ENCODE measurements at regions not wholly inside any gene's neighbourhood (a gene's known extent, or its start where the extent isn't known, plus 50 kb on each side); places are given as distances from the start of the nearest gene placed in this dataset.
"Not testable (repeated sequence)": the region's sequence is repeated elsewhere in the genome, so short reads cannot be mapped to it uniquely, and the experiment has no call there.

DNA sequence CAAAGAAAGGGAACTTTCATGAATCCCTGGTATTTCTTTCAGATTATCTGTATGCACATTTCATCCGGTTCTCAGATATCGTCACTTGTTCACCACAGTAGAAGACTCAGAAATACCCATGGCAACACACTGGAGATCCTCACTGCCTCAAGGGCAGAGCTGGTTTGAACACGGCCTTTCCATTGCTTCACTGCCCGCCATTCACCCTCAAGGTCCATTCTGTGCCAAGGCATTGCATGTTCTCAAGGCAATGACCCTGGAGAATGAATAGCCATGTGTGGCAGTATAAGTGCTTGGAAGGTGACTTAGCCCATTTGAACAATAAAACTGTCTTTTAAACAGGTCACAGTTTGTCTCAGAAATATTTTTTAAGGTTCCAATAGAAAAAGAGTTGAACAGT is 606.5 kb downstream of the IPMK start:
- Histone ChIP-seq H3K36me3 (ENCODE audit: control insufficient read depth, insufficient read depth, low read length) (no peaks in the 10 kb centered on the region), H3K27ac (ENCODE audit: low read depth, low read length) (no peak overlapping the region), H3K27me3 (ENCODE audit: control insufficient read depth, insufficient read depth, low read length) (no peaks in the 10 kb centered on the region), H3K9ac (ENCODE audit: low read length) (no peak overlapping the region), H3K4me1 (ENCODE audit: control insufficient read depth, insufficient read depth, low read length) (no peaks in the 10 kb centered on the region), H3K4me3 (ENCODE audit: low read length) (no peak overlapping the region)

DNA sequence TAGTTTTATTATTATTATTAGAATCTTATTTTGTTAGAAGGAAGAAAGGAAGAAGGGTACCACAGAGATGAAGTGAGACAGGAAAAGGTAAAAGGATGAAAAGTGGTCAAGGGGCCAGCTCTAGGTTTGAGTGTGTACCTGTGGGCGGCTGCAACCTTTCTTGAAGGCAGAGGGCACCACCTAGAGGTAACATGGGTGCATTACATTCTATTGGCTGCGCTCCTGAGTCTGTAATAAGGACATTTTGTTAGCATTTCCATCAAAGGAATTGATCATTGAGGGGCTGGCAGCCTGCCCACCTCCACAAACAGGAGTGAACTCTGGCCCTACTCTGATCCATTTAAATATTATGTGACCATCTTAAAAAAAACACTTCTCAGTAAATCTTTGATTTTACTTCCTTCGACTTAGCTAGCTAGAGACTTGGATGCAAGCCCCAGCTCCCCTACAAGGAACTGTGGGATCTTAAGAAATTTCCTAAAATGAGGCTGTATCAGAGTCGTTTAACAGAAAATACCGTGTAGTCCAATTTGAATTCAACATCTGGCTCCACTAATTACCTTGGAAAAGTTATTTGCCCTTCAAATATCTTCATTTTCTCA is 610.4 kb downstream of the IPMK start:
- H3K9ac ChIP-seq (ENCODE audit: low read length), result no peak overlapping the region
- no peaks in the 10 kb centered on the region for H3K36me3 ChIP-seq (ENCODE audit: control insufficient read depth, insufficient read depth, low read length)
- no peak overlapping the region for H3K27ac ChIP-seq (ENCODE audit: low read depth, low read length)
- no peaks in the 10 kb centered on the region for H3K4me1 ChIP-seq (ENCODE audit: control insufficient read depth, insufficient read depth, low read length)
- H3K27me3 ChIP-seq (ENCODE audit: control insufficient read depth, insufficient read depth, low read length), result no peaks in the 10 kb centered on the region
- no peak overlapping the region for H3K4me3 ChIP-seq (ENCODE audit: low read length)

DNA sequence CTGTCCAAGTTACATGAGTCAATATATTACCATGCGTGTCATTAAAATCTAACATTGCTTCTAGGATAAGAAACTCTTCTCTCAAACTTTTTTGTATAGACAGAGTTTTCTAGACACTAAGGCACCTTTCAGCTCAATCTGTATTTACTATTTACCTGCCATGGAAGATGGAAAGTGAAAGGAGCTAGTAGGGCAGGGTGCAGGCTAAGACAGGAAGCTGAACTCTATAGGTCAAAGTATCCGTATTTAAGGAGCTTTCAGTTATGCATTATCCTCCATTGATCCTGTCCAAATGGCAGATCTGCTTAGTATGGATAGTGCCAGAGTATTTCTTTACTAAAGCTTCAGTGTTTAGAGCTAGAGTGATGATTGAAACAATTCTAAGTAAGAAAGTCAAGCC is 612.8 kb downstream of the IPMK start:
- Histone ChIP-seq H3K27ac (ENCODE audit: low read depth, low read length) (no peak overlapping the region), H3K27me3 (ENCODE audit: control insufficient read depth, insufficient read depth, low read length) (no peaks in the 10 kb centered on the region), H3K4me3 (ENCODE audit: low read length) (no peak overlapping the region), H3K36me3 (ENCODE audit: control insufficient read depth, insufficient read depth, low read length) (no peaks in the 10 kb centered on the region), H3K9ac (ENCODE audit: low read length) (no peak overlapping the region), H3K4me1 (ENCODE audit: control insufficient read depth, insufficient read depth, low read length) (no peaks in the 10 kb centered on the region)

DNA sequence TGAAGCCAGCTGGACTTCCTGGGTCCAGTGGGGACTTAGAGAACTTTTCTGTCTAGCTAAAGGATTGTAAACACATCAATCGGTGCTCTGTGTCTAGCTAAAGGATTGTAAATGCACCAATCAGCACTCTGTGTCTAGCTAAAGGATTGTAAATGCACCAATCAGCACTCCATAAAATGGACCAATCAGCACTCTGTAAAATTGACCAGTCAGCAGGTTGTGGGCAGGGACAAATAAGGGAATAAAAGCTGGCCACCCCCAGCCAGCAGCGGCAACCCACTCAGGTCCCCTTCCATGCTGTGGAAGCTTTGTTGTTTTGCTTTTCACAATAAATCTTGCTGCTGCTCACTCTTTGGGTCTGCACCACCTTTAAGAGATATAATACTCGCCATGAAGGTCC is 622.6 kb downstream of the IPMK start:
- not testable (repeated sequence) for H3K27ac ChIP-seq (ENCODE audit: low read depth, low read length); H3K9ac ChIP-seq (ENCODE audit: low read length); H3K4me1 ChIP-seq (ENCODE audit: control insufficient read depth, insufficient read depth, low read length); H3K27me3 ChIP-seq (ENCODE audit: control insufficient read depth, insufficient read depth, low read length); H3K36me3 ChIP-seq (ENCODE audit: control insufficient read depth, insufficient read depth, low read length); H3K4me3 ChIP-seq (ENCODE audit: low read length)

DNA sequence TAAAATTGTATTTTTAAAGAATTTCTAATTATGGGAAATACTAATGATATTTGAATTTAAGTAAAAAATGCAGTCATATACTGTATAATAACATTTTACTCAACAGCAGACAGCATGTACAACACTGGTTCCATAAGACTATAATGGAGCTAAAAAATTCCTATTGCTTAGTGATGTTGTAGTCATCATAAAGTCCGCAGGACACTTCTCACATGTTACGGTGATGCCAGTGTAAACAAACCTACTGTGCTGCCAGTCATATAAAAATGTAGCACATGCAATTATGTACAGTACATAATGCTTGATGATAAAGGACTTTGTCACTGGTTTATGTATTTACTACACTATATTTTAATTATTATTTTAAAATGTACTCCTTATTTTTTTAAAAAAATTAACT is 629.3 kb downstream of the IPMK start:
- Histone ChIP-seq H3K4me3 (ENCODE audit: low read length) (no peak overlapping the region), H3K27ac (ENCODE audit: low read depth, low read length) (no peak overlapping the region), H3K9ac (ENCODE audit: low read length) (no peak overlapping the region), H3K27me3 (ENCODE audit: control insufficient read depth, insufficient read depth, low read length) (no peaks in the 10 kb centered on the region), H3K36me3 (ENCODE audit: control insufficient read depth, insufficient read depth, low read length) (no peaks in the 10 kb centered on the region), H3K4me1 (ENCODE audit: control insufficient read depth, insufficient read depth, low read length) (no peaks in the 10 kb centered on the region)

DNA sequence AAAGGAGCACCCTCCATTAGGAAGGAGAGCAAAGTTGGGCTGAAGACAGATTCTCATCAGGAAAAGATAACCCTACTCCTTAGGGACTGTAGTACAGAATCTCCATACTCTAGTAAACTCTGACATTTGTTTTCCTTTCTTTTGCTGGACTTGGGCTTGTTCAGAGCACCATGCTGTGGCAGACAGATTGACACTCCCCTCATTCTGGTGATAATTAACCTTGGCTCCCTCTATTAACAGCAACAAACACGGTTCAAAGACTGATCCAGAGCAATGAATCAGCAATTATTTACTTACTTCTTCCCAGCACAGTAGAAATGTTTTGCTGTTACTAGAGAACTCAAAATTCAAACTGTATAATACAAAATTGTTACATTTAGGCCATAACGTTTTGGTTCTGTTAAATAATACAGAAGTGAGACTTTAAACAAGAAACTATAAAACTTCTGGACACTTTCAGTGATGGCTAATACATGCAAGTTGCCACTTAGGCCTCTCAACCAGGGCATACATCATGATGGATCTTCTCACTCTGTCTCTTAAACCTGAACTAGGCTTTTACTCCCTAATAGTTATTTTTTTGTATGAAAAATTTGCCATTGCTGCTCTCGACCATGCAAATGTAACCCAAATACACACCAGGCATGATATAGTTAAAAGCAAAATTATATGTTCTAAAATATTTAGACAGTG is 639.0 kb downstream of the IPMK start:
- Histone ChIP-seq H3K4me3 (ENCODE audit: low read length) (no peak overlapping the region), H3K27me3 (ENCODE audit: control insufficient read depth, insufficient read depth, low read length) (no peaks in the 10 kb centered on the region), H3K27ac (ENCODE audit: low read depth, low read length) (no peak overlapping the region), H3K9ac (ENCODE audit: low read length) (no peak overlapping the region), H3K36me3 (ENCODE audit: control insufficient read depth, insufficient read depth, low read length) (no peaks in the 10 kb centered on the region), H3K4me1 (ENCODE audit: control insufficient read depth, insufficient read depth, low read length) (no peaks in the 10 kb centered on the region)

DNA sequence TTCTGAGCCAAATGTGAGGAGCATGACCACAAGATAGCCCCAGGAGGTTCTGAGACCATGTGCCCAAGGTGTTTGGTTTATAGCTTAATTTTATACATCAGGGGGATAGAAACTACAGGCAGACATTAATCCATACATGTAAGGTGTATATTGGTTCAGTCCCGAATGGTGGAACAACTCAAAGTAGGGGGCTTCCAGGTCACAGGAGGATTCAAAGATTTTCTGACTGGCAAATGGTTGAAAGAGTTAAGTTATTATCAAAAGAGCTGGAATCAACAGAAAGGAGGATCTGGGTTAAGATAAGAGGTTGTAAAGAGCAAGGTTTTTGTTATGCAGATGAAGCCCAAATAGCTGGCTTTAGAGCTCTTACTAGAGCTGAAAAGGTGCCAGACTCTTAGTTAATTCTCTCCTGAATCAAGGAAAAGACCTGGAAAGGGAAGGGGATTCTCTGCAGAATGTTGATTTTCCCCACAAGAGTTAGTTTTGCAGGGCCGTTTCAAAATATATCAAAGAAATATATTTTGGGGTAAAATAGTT is 640.0 kb downstream of the IPMK start:
- Histone ChIP-seq H3K9ac (ENCODE audit: low read length) (no peak overlapping the region), H3K4me1 (ENCODE audit: control insufficient read depth, insufficient read depth, low read length) (no peaks in the 10 kb centered on the region), H3K4me3 (ENCODE audit: low read length) (no peak overlapping the region), H3K27ac (ENCODE audit: low read depth, low read length) (no peak overlapping the region), H3K36me3 (ENCODE audit: control insufficient read depth, insufficient read depth, low read length) (no peaks in the 10 kb centered on the region), H3K27me3 (ENCODE audit: control insufficient read depth, insufficient read depth, low read length) (no peaks in the 10 kb centered on the region)

DNA sequence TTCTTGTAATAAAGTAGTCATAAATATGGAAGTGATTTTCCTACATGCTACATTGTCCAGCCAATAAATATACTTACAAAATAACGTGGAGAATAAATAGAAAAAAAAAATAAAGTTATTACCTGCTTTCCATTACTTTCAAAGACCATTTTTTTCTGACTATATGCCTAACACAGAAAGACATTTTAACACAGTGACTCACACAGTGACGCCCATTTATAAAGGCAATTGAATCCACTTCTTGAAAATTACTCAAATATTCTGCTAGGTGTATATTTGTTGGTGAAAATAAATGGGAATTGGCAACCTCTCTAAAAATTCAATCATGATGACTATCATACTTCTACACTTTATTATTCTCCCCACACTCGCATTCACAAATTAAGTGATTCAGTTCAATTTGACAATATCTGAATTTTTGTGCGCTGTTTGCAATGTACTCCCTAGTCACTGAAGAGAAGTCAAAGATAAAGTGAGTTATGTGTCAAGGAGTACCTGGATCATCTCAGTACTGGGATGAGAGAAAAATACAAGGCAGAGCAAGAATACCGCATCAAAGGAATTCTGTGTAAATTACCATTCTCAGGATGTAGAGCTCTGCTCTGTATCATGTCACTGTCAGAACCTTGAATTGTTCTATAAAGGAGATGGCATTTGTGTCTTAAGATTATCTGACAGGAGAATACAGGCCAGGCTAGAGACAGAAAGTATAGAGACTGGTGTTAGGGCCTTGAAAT is 642.7 kb downstream of the IPMK start:
- H3K27ac ChIP-seq (ENCODE audit: low read depth, low read length), result no peak overlapping the region
- H3K27me3 ChIP-seq (ENCODE audit: control insufficient read depth, insufficient read depth, low read length), result no peaks in the 10 kb centered on the region
- no peak overlapping the region for H3K9ac ChIP-seq (ENCODE audit: low read length)
- no peaks in the 10 kb centered on the region for H3K36me3 ChIP-seq (ENCODE audit: control insufficient read depth, insufficient read depth, low read length)
- H3K4me1 ChIP-seq (ENCODE audit: control insufficient read depth, insufficient read depth, low read length), result no peaks in the 10 kb centered on the region
- no peak overlapping the region for H3K4me3 ChIP-seq (ENCODE audit: low read length)

DNA sequence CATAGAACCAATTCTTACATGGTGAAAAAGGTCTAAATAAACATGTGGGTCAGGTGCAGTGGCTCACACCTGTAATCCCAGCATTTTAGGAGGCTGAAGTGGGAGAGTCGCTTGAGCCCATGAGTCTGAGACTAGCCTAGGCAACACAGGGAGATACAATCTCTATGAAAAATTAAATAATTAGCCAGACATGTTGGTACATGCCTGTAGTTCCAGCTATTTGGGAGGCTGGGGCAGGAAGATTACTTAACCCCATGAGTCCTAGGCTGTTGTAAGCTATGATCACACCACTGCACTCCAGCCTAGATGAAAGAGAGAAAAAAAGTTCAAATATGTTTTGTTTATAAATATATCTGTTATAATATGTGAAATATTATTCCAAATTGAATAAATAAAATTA is 643.6 kb downstream of the IPMK start:
- Histone ChIP-seq H3K36me3 (ENCODE audit: control insufficient read depth, insufficient read depth, low read length) (no peaks in the 10 kb centered on the region), H3K4me1 (ENCODE audit: control insufficient read depth, insufficient read depth, low read length) (no peaks in the 10 kb centered on the region), H3K27me3 (ENCODE audit: control insufficient read depth, insufficient read depth, low read length) (no peaks in the 10 kb centered on the region), H3K4me3 (ENCODE audit: low read length) (no peak overlapping the region), H3K27ac (ENCODE audit: low read depth, low read length) (no peak overlapping the region), H3K9ac (ENCODE audit: low read length) (no peak overlapping the region)

DNA sequence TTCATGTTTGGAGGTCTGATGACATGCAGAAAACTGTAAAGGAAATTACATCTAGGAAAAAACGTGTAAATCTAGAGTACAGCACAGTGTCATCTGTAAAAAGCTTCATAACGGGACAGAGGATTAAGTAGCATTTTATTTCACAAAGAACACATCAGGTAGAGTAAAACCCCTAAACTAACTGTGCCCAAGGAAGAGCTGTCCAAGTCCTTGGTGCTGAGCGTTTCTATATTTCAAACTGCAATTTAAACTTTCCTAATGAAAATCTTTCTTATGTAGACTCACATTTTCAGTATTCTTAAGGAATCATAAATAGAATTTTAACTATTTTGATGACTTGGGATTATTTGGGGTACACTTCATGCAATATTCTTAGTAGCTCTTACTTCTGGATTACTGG is 646.2 kb downstream of the IPMK start:
- Histone ChIP-seq H3K4me1 (ENCODE audit: control insufficient read depth, insufficient read depth, low read length) (no peaks in the 10 kb centered on the region), H3K27me3 (ENCODE audit: control insufficient read depth, insufficient read depth, low read length) (no peaks in the 10 kb centered on the region), H3K9ac (ENCODE audit: low read length) (no peak overlapping the region), H3K36me3 (ENCODE audit: control insufficient read depth, insufficient read depth, low read length) (no peaks in the 10 kb centered on the region), H3K4me3 (ENCODE audit: low read length) (no peak overlapping the region), H3K27ac (ENCODE audit: low read depth, low read length) (no peak overlapping the region)

DNA sequence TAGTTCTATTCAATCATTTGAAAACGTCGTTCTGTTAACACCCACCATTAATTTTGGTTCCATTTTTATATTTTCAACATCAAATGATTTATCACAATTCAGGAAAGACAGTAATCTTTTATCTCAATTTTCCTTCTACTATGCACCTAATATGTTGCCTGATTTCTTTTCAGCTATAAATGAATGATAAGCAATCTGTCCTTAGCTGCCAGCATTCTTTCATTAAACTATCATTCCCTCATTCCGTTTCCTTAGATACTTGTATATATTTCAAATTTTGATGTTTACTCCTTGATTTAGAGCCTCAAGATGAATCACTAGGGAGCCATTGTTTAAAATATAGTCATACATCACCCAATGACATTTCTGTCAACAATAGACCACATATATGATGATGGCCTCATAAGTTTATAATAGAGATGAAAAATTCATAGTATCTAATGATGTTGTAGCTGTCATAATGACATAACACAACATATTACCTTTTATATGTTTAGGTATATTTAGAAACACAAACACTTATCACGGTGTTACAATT is 661.7 kb downstream of the IPMK start:
- Histone ChIP-seq H3K9ac (ENCODE audit: low read length) (no peak overlapping the region), H3K4me1 (ENCODE audit: control insufficient read depth, insufficient read depth, low read length) (no peaks in the 10 kb centered on the region), H3K27me3 (ENCODE audit: control insufficient read depth, insufficient read depth, low read length) (no peaks in the 10 kb centered on the region), H3K36me3 (ENCODE audit: control insufficient read depth, insufficient read depth, low read length) (no peaks in the 10 kb centered on the region), H3K4me3 (ENCODE audit: low read length) (no peak overlapping the region), H3K27ac (ENCODE audit: low read depth, low read length) (no peak overlapping the region)

DNA sequence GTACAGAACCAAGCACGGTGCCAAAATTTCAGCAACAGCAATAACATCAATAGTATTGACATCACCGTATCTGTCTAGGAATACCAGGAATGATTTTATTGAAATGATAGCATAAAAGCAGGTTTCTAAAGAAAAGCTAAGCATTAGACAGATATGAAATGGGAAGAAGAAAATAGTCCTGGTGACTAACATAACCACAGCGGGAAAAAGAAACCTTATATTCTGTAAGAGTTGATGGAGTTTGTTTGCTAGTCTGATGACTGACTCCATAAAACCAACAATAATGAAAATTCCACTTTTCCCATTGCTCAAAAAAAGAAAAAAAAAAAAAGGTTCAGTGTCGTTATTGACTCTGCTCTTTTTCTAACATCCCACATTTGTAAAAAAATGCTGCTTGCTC is 668.3 kb downstream of the IPMK start:
- Histone ChIP-seq H3K4me3 (ENCODE audit: low read length) (no peak overlapping the region), H3K36me3 (ENCODE audit: control insufficient read depth, insufficient read depth, low read length) (no peaks in the 10 kb centered on the region), H3K27me3 (ENCODE audit: control insufficient read depth, insufficient read depth, low read length) (no peaks in the 10 kb centered on the region), H3K4me1 (ENCODE audit: control insufficient read depth, insufficient read depth, low read length) (no peaks in the 10 kb centered on the region), H3K27ac (ENCODE audit: low read depth, low read length) (no peak overlapping the region), H3K9ac (ENCODE audit: low read length) (no peak overlapping the region)

Data from rectal smooth muscle tissue (tissue), 1 donor.